H1 (cell line): ENCODE measurements at regions not wholly inside any gene's neighbourhood (a gene's known extent, or its start where the extent isn't known, plus 50 kb on each side); places are given as distances from the start of the nearest gene placed in this dataset.

Experiments
- CTCF ChIA-PET: fragments of 300-600 bp; sonication (Branson Sonifier 250); formaldehyde crosslinking; loops from one replicate; lab custom pipeline; 2021; ENCODE audit not compliant: partially characterized antibody; lab: Charles Lee
- POLR2A ChIA-PET: fragments of 300-600 bp; sonication (Branson Sonifier 250); formaldehyde crosslinking; loops from one replicate; lab custom pipeline; 2021; ENCODE audit warnings: inconsistent platforms; ENCODE audit not compliant: partially characterized antibody; lab: Charles Lee
- DNase-seq, 2 experiments: peaks; one replicate each; pipeline versions ENCODE4 v3.0.0 to v3.0.0-alpha.2; 2010 to 2022; ENCODE audit warnings: low spot score in 2 of 2, low read depth in 1 of 2, mixed read lengths in 1 of 2
- FAIRE-seq: peaks from 2 replicates; lab custom pipeline; 2011; peaks lifted over from hg19 to GRCh38; lab: Jason Lieb, UNC
- H2AFZ ChIP-seq: 2 replicates; pipeline ENCODE4 v1.8.1; 2012; ENCODE audit warnings: low read length, inconsistent platforms
- H2AK5ac ChIP-seq: 2 replicates; pipeline ENCODE4 v1.6.1; 2013; ENCODE audit warnings: low read depth, low read length
- H2BK120ac ChIP-seq: replicated peaks from 2 replicates; pipeline ENCODE3; 2013; ENCODE audit warnings: low read depth, low read length, inconsistent platforms
- H2BK12ac ChIP-seq: 2 replicates; pipeline ENCODE4 v1.6.1; 2013; ENCODE audit warnings: low read depth, low read length
- H2BK15ac ChIP-seq: 2 replicates; pipeline ENCODE4 v1.6.1; 2013; ENCODE audit warnings: low read length
- H2BK20ac ChIP-seq: 2 replicates; pipeline ENCODE4 v1.6.1; 2013; ENCODE audit warnings: low read length
- H2BK5ac ChIP-seq: 2 replicates; pipeline ENCODE4 v1.6.1; 2013; ENCODE audit warnings: low read depth, low read length
- H3K14ac ChIP-seq: 2 replicates; pipeline ENCODE4 v1.6.1; 2013; ENCODE audit warnings: inconsistent platforms; ENCODE audit not compliant: insufficient read length
- H3K18ac ChIP-seq: 2 replicates; pipeline ENCODE4 v1.6.1; 2013; ENCODE audit warnings: low read length; ENCODE audit errors: extremely low read depth
- H3K23ac ChIP-seq: 2 replicates; pipeline ENCODE4 v1.6.1; 2013; ENCODE audit warnings: inconsistent platforms; ENCODE audit not compliant: insufficient read length
- H3K23me2 ChIP-seq: 2 replicates; pipeline ENCODE4 v1.6.1; 2013; ENCODE audit warnings: low read depth, low read length
- H3K27ac ChIP-seq: 2 replicates; pipeline ENCODE4 v1.6.1; 2011; ENCODE audit warnings: low read depth, low read length, inconsistent platforms
- H3K27me3 ChIP-seq, 4 experiments: replicated peaks in 1 of 4; 1 replicate in 1 of 4; 2 replicates in 3 of 4; pipeline versions ENCODE4 v1.6.1 to v1.8.1; 2011 to 2013; ENCODE audit warnings: low read length in 3 of 4, mild to moderate bottlenecking in 3 of 4, inconsistent platforms in 2 of 4, mixed read lengths in 2 of 4, moderate library complexity in 1 of 4; ENCODE audit not compliant: control insufficient read depth in 3 of 4, insufficient read depth in 3 of 4; ENCODE audit errors: extremely low read depth in 1 of 4
- H3K36me3 ChIP-seq, 4 experiments: 2 replicates each; pipeline versions ENCODE4 v1.6.1 to v1.8.1; 2011 to 2013; ENCODE audit warnings: mild to moderate bottlenecking in 4 of 4, low read length in 3 of 4, moderate library complexity in 2 of 4, control low read depth in 1 of 4, inconsistent platforms in 1 of 4; ENCODE audit not compliant: insufficient read depth in 4 of 4, control insufficient read depth in 2 of 4
- H3K4ac ChIP-seq: replicated peaks from 2 replicates; pipeline ENCODE3; 2013; ENCODE audit warnings: low read length, low read depth, mixed read lengths, inconsistent platforms; ENCODE audit not compliant: insufficient read length
- H3K4me1 ChIP-seq, 4 experiments: replicated peaks in 1 of 4; 1 replicate in 1 of 4; 2 replicates in 3 of 4; pipeline versions ENCODE4 v1.6.1 to v1.8.1; 2011 to 2013; ENCODE audit warnings: low read length in 3 of 4, inconsistent platforms in 2 of 4, mixed read lengths in 1 of 4; ENCODE audit not compliant: insufficient read depth in 4 of 4, control insufficient read depth in 3 of 4
- H3K4me2 ChIP-seq, 2 experiments: 2 replicates each; pipeline versions ENCODE4 v1.6.1 to v1.8.1; 2011 to 2013; ENCODE audit warnings: low read depth in 2 of 2, low read length in 2 of 2, control low read depth in 1 of 2, inconsistent platforms in 1 of 2, mild to moderate bottlenecking in 1 of 2; ENCODE audit not compliant: insufficient read depth in 1 of 2
- H3K4me3 ChIP-seq, 4 experiments: fragments of 200-600, 300-600 bp in 1 of 4; sonication (generic), shearing (Covaris generic), sonication (Bioruptor Twin) in 1 of 4; 2 replicates each; pipeline versions ENCODE4 v1.5.1 to v1.8.1; 2011 to 2016; ENCODE audit warnings: low read length in 4 of 4, low read depth in 3 of 4, control low read depth in 2 of 4, inconsistent platforms in 2 of 4, mild to moderate bottlenecking in 2 of 4, mixed read lengths in 1 of 4, moderate library complexity in 1 of 4; ENCODE audit not compliant: insufficient read depth in 2 of 4; ENCODE audit errors: extremely low read depth in 1 of 4
- H3K56ac ChIP-seq: replicated peaks from 2 replicates; pipeline ENCODE3; 2013; ENCODE audit warnings: low read depth, mild to moderate bottlenecking, mixed read lengths, low read length, inconsistent platforms; ENCODE audit not compliant: insufficient read length
- H3K79me1 ChIP-seq: 2 replicates; pipeline ENCODE4 v1.6.1; 2013; ENCODE audit warnings: low read depth, low read length, control low read depth
- H3K79me2 ChIP-seq, 2 experiments: 2 replicates each; pipeline versions ENCODE4 v1.6.1 to v1.8.1; 2012 to 2013; ENCODE audit warnings: low read length in 2 of 2, mild to moderate bottlenecking in 2 of 2, inconsistent platforms in 1 of 2; ENCODE audit not compliant: insufficient read depth in 2 of 2, control insufficient read depth in 1 of 2
- H3K9ac ChIP-seq, 4 experiments: replicated peaks in 1 of 4; 1 replicate in 1 of 4; 2 replicates in 3 of 4; pipeline versions ENCODE4 v1.6.1 to v1.8.1; 2011 to 2013; ENCODE audit warnings: low read depth in 3 of 4, low read length in 3 of 4, control low read depth in 2 of 4, mild to moderate bottlenecking in 2 of 4, moderate library complexity in 2 of 4, inconsistent platforms in 1 of 4; ENCODE audit errors: extremely low read depth in 1 of 4
- H3K9me3 ChIP-seq, 2 experiments: 2 replicates each; pipeline versions ENCODE4 v1.6.1 to v1.8.1; 2012 to 2013; ENCODE audit warnings: mild to moderate bottlenecking in 2 of 2, moderate library complexity in 2 of 2, control low read depth in 1 of 2, inconsistent platforms in 1 of 2, low read depth in 1 of 2, low read length in 1 of 2, mixed read lengths in 1 of 2; ENCODE audit not compliant: insufficient read depth in 2 of 2
- H4K20me1 ChIP-seq, 2 experiments: replicated peaks in 1 of 2; 2 replicates each; pipeline versions ENCODE3 to v1.8.1; 2011 to 2013; ENCODE audit warnings: inconsistent platforms in 2 of 2, low read length in 2 of 2, mild to moderate bottlenecking in 1 of 2; ENCODE audit not compliant: insufficient read depth in 2 of 2, control insufficient read depth in 1 of 2
- H4K5ac ChIP-seq: 2 replicates; pipeline ENCODE4 v1.6.1; 2013; ENCODE audit warnings: low read length, low read depth, mixed read lengths, inconsistent platforms; ENCODE audit not compliant: insufficient read length
- H4K8ac ChIP-seq: 2 replicates; pipeline ENCODE4 v1.8.0; 2013; ENCODE audit warnings: mild to moderate bottlenecking, moderate library complexity, low read length, inconsistent platforms; ENCODE audit not compliant: insufficient read depth; ENCODE audit errors: extremely low read depth
- H4K91ac ChIP-seq: replicated peaks from 2 replicates; pipeline ENCODE3; 2013; ENCODE audit warnings: low read length, mixed read lengths, inconsistent platforms; ENCODE audit not compliant: insufficient read length
- ATF2 ChIP-seq: IDR thresholded peaks from 2 replicates; pipeline ENCODE4 v1.6.1; 2012; ENCODE audit warnings: low read length, inconsistent platforms
- BRCA1 ChIP-seq: IDR thresholded peaks from 2 replicates; pipeline ENCODE4 v1.6.1; 2012; ENCODE audit warnings: low read depth, low read length, improper control_type of control experiment
- CBX5 ChIP-seq: fragments of 300-800, 300-1000 bp; sonication (generic); IDR thresholded peaks from 2 replicates; pipeline ENCODE4 v1.7.1; 2016; ENCODE audit warnings: antibody characterized with exemption, low read length, low read depth
- CBX8 ChIP-seq: fragments of 300-800, 300-1000 bp; sonication (generic); IDR thresholded peaks from 2 replicates; pipeline ENCODE4 v1.7.1; 2016; ENCODE audit warnings: low read depth, low read length, borderline replicate concordance
- FOSL1 ChIP-seq: IDR thresholded peaks from 2 replicates; pipeline ENCODE4 v1.6.1; 2011; ENCODE audit warnings: mild to moderate bottlenecking, low read depth, low read length, moderate library complexity; ENCODE audit not compliant: insufficient read depth
- SIX5 ChIP-seq: IDR thresholded peaks from 2 replicates; pipeline ENCODE4 v1.6.1; 2011; ENCODE audit warnings: mild to moderate bottlenecking, low read depth, low read length
- TCF12 ChIP-seq: IDR thresholded peaks from 2 replicates; pipeline ENCODE4 v1.6.1; 2011; ENCODE audit warnings: low read depth, mild to moderate bottlenecking, low read length
- TEAD4 ChIP-seq: IDR thresholded peaks from 2 replicates; pipeline ENCODE4 v1.6.1; 2012; ENCODE audit warnings: low read depth, low read length, inconsistent platforms, mixed read lengths
- WGBS, 2 experiments: shearing (Covaris generic) in 1 of 2; methylation state at CpG; one replicate each; pipeline versions ENCODE4 v1.1.6 to v1.1.7; 2013 to 2015; ENCODE audit warnings: low lambda C conversion rate in 2 of 2, mixed read lengths in 2 of 2, inconsistent platforms in 1 of 2, low coverage in 1 of 2, missing lambda C conversion rate in 1 of 2; ENCODE audit not compliant: insufficient replicate concordance in 2 of 2, insufficient coverage in 1 of 2, insufficient read length in 1 of 2; ENCODE audit errors: extremely low coverage in 1 of 2, missing lambda C conversion rate in 1 of 2; 5-methylcytosine and 5-hydroxymethylcytosine counted together

DNA sequence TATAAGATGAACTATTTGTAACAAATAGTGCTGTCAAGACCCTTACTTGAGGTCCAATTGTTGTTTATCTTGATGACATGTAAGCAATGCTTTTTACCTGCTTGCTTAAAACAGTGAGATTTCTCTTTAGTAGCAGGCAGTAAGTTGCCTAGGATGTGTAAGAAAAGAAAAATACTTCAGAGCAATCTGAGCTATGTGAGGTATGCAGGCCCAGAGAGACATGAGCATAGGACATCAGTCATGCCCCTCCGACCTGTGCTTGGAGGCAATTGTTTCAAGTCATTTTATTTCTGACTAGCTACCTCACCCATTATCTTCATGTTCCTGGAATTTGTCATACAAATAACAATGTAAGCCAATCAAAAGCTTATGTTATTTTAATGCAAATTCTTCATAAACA, 930.6 kb upstream of the FBXO33 start:
- H2BK5ac ChIP-seq, result no peak overlapping the region
- H2BK12ac ChIP-seq, result no peak overlapping the region
- H3K23ac ChIP-seq, result no peak overlapping the region
- no peaks in the 10 kb centered on the region for H3K36me3 ChIP-seq
- H3K27me3 ChIP-seq, result no peaks in the 10 kb centered on the region
- no peak overlapping the region for H3K4me2 ChIP-seq
- no peaks in the 10 kb centered on the region; a peak in 1 of 7 replicates for H3K4me1 ChIP-seq
- H3K23me2 ChIP-seq, result no peaks in the 10 kb centered on the region
- DNase-seq (no peak), FAIRE-seq (no peak)
- H2AK5ac ChIP-seq, result no peak overlapping the region
- no peak overlapping the region for H3K18ac ChIP-seq
- ChIA-PET POLR2A (interaction anchor here (1.0 kb wide), 1 partner anchor 15 kb away, joined by 3 read pairs; no protein-coding TSS in a partner anchor), CTCF (interaction anchor here (1.7 kb wide), 1 partner anchor 55 kb away, joined by 4 read pairs; no protein-coding TSS in a partner anchor)
- no peak overlapping the region for H3K27ac ChIP-seq
- no peaks in the 10 kb centered on the region for H3K79me2 ChIP-seq
- TF ChIP-seq TEAD4 (peak; percentile 62; the same call in 1 of the 2 replicates), TCF12 (no peak), FOSL1 (no peak), SIX5 (no peak), CBX8 (no peak), BRCA1 (no peak), ATF2 (no peak), CBX5 (no peak)
- H3K79me1 ChIP-seq, result no peaks in the 10 kb centered on the region
- no peak overlapping the region for H3K4ac ChIP-seq
- no peak overlapping the region for H2BK15ac ChIP-seq
- no peak overlapping the region for H4K5ac ChIP-seq
- peaks cover 8 to 9% of the 10 kb centered on the region in 2 experiments for H3K9me3 ChIP-seq
- no peak overlapping the region for H3K14ac ChIP-seq
- H2BK20ac ChIP-seq, result no peak overlapping the region
- no peak overlapping the region for H4K8ac ChIP-seq
- 76% methylated on average over 1 of the region's 1 CpG; no CpG with 5 or more reads in 1 of the 2 experiments for WGBS, 2 experiments
- no peak overlapping the region for H2AFZ ChIP-seq
- H3K9ac ChIP-seq, result no peak overlapping the region
- H4K91ac ChIP-seq, result no peak overlapping the region
- H2BK120ac ChIP-seq, result no peak overlapping the region
- H3K56ac ChIP-seq, result no peak overlapping the region
- no peak overlapping the region for H3K4me3 ChIP-seq
- H4K20me1 ChIP-seq, result no peaks in the 10 kb centered on the region
